Endothelial cell of umbilical vein (primary cell): ENCODE measurements at regions not wholly inside any gene's neighbourhood (a gene's known extent, or its start where the extent isn't known, plus 50 kb on each side); places are given as distances from the start of the nearest gene placed in this dataset.

Experiments
- BruUV-seq: library from RNA; stranded (reverse); fragments of 400-500 nt; replicated peaks from 2 replicates; lab custom pipeline; 2021; lab: Mats Ljungman, UMichigan
- CTCF ChIA-PET: fragments of 300-600, 350-600 bp; sonication (Branson Sonifier 250); formaldehyde crosslinking; loops from one replicate; lab custom pipeline; 2021; ENCODE audit warnings: antibody characterized with exemption, inconsistent platforms; lab: Charles Lee
- POLR2A ChIA-PET: fragments of 300-600, 350-600 bp; sonication (Branson Sonifier 250); formaldehyde crosslinking; loops from one replicate; lab custom pipeline; 2021; ENCODE audit warnings: antibody characterized with exemption, inconsistent platforms; lab: Charles Lee
- DNase-seq: peaks from one replicate; pipeline ENCODE4 v3.0.0-alpha.2; 2011; ENCODE audit warnings: low read depth, low spot score
- FAIRE-seq: peaks from 2 replicates; lab custom pipeline; 2011; peaks lifted over from hg19 to GRCh38; lab: Jason Lieb, UNC
- H2AFZ ChIP-seq: 2 replicates; pipeline ENCODE4 v1.6.0; 2012; ENCODE audit warnings: low read depth, low read length, control low read depth, inconsistent platforms
- H3K27ac ChIP-seq: 2 replicates; pipeline ENCODE4 v1.5.1; 2011; ENCODE audit warnings: low read depth, mild to moderate bottlenecking, control low read depth, low read length, moderate library complexity; ENCODE audit not compliant: insufficient read depth
- H3K27me3 ChIP-seq, 2 experiments: 2 replicates each; pipeline versions ENCODE4 v1.6.0 to v1.6.1; 2011; ENCODE audit warnings: low read length in 2 of 2, mixed read lengths in 1 of 2; ENCODE audit not compliant: control insufficient read depth in 2 of 2, insufficient read depth in 2 of 2
- H3K36me3 ChIP-seq, 2 experiments: 2 replicates in 1 of 2; 3 replicates in 1 of 2; pipeline ENCODE4 v1.5.1; 2011; ENCODE audit warnings: low read length in 2 of 2, mild to moderate bottlenecking in 1 of 2, moderate library complexity in 1 of 2; ENCODE audit not compliant: control insufficient read depth in 2 of 2, insufficient read depth in 2 of 2; ENCODE audit errors: extremely low read depth in 1 of 2
- H3K4me1 ChIP-seq: 3 replicates; pipeline ENCODE4 v1.5.1; 2011; ENCODE audit warnings: mild to moderate bottlenecking, low read length; ENCODE audit not compliant: control insufficient read depth, insufficient read depth; ENCODE audit errors: extremely low read depth
- H3K4me2 ChIP-seq: 2 replicates; pipeline ENCODE4 v1.6.1; 2011; ENCODE audit warnings: low read length, control low read depth, mixed read lengths; ENCODE audit not compliant: insufficient read depth
- H3K4me3 ChIP-seq, 3 experiments: fragments of 200-600 bp in 1 of 3; sonication (generic), shearing (Covaris generic) in 1 of 3; replicated peaks in 1 of 3; 2 replicates each; pipeline ENCODE4 v1.5.1; 2011 to 2016; ENCODE audit warnings: control low read depth in 3 of 3, low read length in 3 of 3, mild to moderate bottlenecking in 2 of 3, inconsistent platforms in 1 of 3, low read depth in 1 of 3, moderate library complexity in 1 of 3; ENCODE audit not compliant: insufficient read depth in 1 of 3
- H3K79me2 ChIP-seq: 2 replicates; pipeline ENCODE4 v1.6.0; 2012; ENCODE audit warnings: low read length, inconsistent platforms; ENCODE audit not compliant: control insufficient read depth, insufficient read depth
- H3K9ac ChIP-seq: replicated peaks from 2 replicates; pipeline ENCODE3; 2011; ENCODE audit warnings: low read length, control low read depth; ENCODE audit not compliant: insufficient read depth; ENCODE audit errors: extremely low read depth
- H3K9me1 ChIP-seq: replicated peaks from 3 replicates; pipeline ENCODE4 v1.6.0; 2011; ENCODE audit warnings: mild to moderate bottlenecking, low read length; ENCODE audit not compliant: control insufficient read depth, insufficient read depth; ENCODE audit errors: extremely low read depth
- H3K9me3 ChIP-seq: replicated peaks from 2 replicates; pipeline ENCODE4 v1.5.1; 2012; ENCODE audit warnings: low read length, inconsistent platforms; ENCODE audit not compliant: control insufficient read depth, insufficient read depth
- H4K20me1 ChIP-seq: replicated peaks from 2 replicates; pipeline ENCODE3; 2011; ENCODE audit warnings: mild to moderate bottlenecking, low read length; ENCODE audit not compliant: control insufficient read depth, insufficient read depth; ENCODE audit errors: extremely low read depth
- CTCF ChIP-seq, 2 donors: IDR thresholded peaks; 1 replicate in 1 of 2; 2 replicates in 1 of 2; pipeline ENCODE4 v1.5.1; 2011; ENCODE audit warnings: low read length in 2 of 2, mild to moderate bottlenecking in 2 of 2, moderate library complexity in 2 of 2, control low read depth in 1 of 2, inconsistent platforms in 1 of 2, low read depth in 1 of 2; ENCODE audit not compliant: insufficient read depth in 1 of 2; ENCODE audit errors: extremely low read depth in 1 of 2
- EZH2 ChIP-seq: IDR thresholded peaks from 2 replicates; pipeline ENCODE4 v1.6.1; 2012; ENCODE audit warnings: borderline replicate concordance, low read depth, mild to moderate bottlenecking, moderate library complexity, low read length, inconsistent platforms; ENCODE audit not compliant: severe bottlenecking
- FOS ChIP-seq: IDR thresholded peaks from 2 replicates; pipeline ENCODE4 v1.6.1; 2011; ENCODE audit warnings: mild to moderate bottlenecking, low read length, moderate library complexity, borderline replicate concordance; ENCODE audit not compliant: insufficient read depth
- GATA2 ChIP-seq: IDR thresholded peaks from 2 replicates; pipeline ENCODE4 v1.7.0; 2011; ENCODE audit warnings: low read depth, mild to moderate bottlenecking, moderate library complexity, mixed read lengths, low read length; ENCODE audit not compliant: insufficient read length, insufficient read depth
- JUN ChIP-seq: IDR thresholded peaks from 2 replicates; pipeline ENCODE4 v1.6.1; 2011; ENCODE audit warnings: borderline replicate concordance, low read depth; ENCODE audit not compliant: insufficient read length, insufficient read depth
- MAX ChIP-seq: IDR thresholded peaks from 2 replicates; pipeline ENCODE4 v1.6.1; 2011; ENCODE audit not compliant: insufficient read depth, insufficient read length
- MYC ChIP-seq: IDR thresholded peaks from one replicate; pipeline ENCODE4 v1.6.1; 2011; ENCODE audit warnings: mild to moderate bottlenecking, low read depth, low read length
- POLR2A ChIP-seq: IDR thresholded peaks from 2 replicates; pipeline ENCODE4 v1.6.1; 2012; ENCODE audit warnings: low read depth, mild to moderate bottlenecking, control low read depth, low read length
- POLR2AphosphoS5 ChIP-seq: IDR thresholded peaks from 2 replicates; pipeline ENCODE4 v1.6.1; 2012; ENCODE audit warnings: low read depth, mild to moderate bottlenecking, control low read depth, low read length, moderate library complexity; ENCODE audit not compliant: insufficient read depth
- dilution Hi-C: fragments of 300-500 bp; cut with MboI; formaldehyde crosslinking; loops from one replicate; pipeline ENCODE4 v1.15.0; 2019; ENCODE audit warnings: low sequenced_read_pairs; ENCODE audit not compliant: extremely low pct_ligation_motif_present
- intact Hi-C: fragments of 100-400 bp; cut with micrococcal nuclease; formaldehyde crosslinking; loops from one replicate; pipeline ENCODE4 v1.10.0; 2022

GRCh38 chr5:68435611-68436010 lies 220.1 kb downstream of the PIK3R1 start:
- TF ChIP-seq JUN = no peak
- TF ChIP-seq GATA2 = no peak
- no peak for TF ChIP-seq FOS
- no peak for TF ChIP-seq MYC
- TF ChIP-seq POLR2A = no peak
- H3K79me2 ChIP-seq = no peaks in the 10 kb centered on the region
- CTCF ChIA-PET = interaction anchor here (1.8 kb wide), 1 partner anchor 149 kb away, joined by 15 read pairs; no protein-coding TSS in a partner anchor
- H4K20me1 ChIP-seq = no peaks in the 10 kb centered on the region
- DNase-seq (no peak), FAIRE-seq (no peak)
- dilution Hi-C loops = no loop called here
- H3K4me1 ChIP-seq = peaks cover 15% of the 10 kb centered on the region
- no peak overlapping the region for H2AFZ ChIP-seq
- H3K27me3 ChIP-seq = no peaks in the 10 kb centered on the region
- intact Hi-C loops = no loop called here
- no peaks in the 10 kb centered on the region for H3K9me3 ChIP-seq
- no peak overlapping the region for H3K4me2 ChIP-seq
- H3K27ac ChIP-seq = no peak overlapping the region
- H3K36me3 ChIP-seq = no peaks in the 10 kb centered on the region
- POLR2A ChIA-PET = no interaction called here
- H3K4me3 ChIP-seq = no peak overlapping the region
- BruUV-seq = no TSS peak
- no peak overlapping the region for H3K9ac ChIP-seq
- no peaks in the 10 kb centered on the region for H3K9me1 ChIP-seq

GRCh38 chr5:68436686-68437520 lies 221.3 kb downstream of the PIK3R1 start:
- intact Hi-C loops (no loop called here), dilution Hi-C loops (no loop called here)
- no peaks in the 10 kb centered on the region for H4K20me1 ChIP-seq
- no peaks in the 10 kb centered on the region for H3K79me2 ChIP-seq
- H3K4me2 ChIP-seq = no peak overlapping the region
- CTCF ChIA-PET = interaction anchor here (0.7 to 1.4 kb wide), 5 partner anchors 10 to 165 kb away, joined by 3 to 6 read pairs (median 3); no protein-coding TSS in a partner anchor
- no peaks in the 10 kb centered on the region for H3K9me3 ChIP-seq
- no peak for FAIRE-seq
- no peak for DNase-seq
- no peak for TF ChIP-seq POLR2A
- TF ChIP-seq MYC = no peak
- no peak for TF ChIP-seq MAX
- TF ChIP-seq GATA2 = no peak
- TF ChIP-seq EZH2 = no peak
- no peak for TF ChIP-seq POLR2AphosphoS5
- TF ChIP-seq CTCF (IDR thresholded peaks at IDR 0.05; ENCODE audit: extremely low read depth in 1 of 2, insufficient read depth in 1 of 2, low read depth in 1 of 2, low read length in 2 of 2) = no peak
- no peak for TF ChIP-seq FOS
- no peak for TF ChIP-seq JUN
- BruUV-seq = no TSS peak
- H3K4me3 ChIP-seq = no peak overlapping the region
- no peak overlapping the region for H3K27ac ChIP-seq
- no peak overlapping the region for H3K9ac ChIP-seq
- no peak overlapping the region for H2AFZ ChIP-seq
- H3K9me1 ChIP-seq = no peaks in the 10 kb centered on the region
- no peaks in the 10 kb centered on the region for H3K27me3 ChIP-seq
- no peaks in the 10 kb centered on the region for H3K36me3 ChIP-seq
- POLR2A ChIA-PET = no interaction called here
- peaks cover 15% of the 10 kb centered on the region for H3K4me1 ChIP-seq
